IPS DF 4.7 (cell line): ENCODE measurements at regions not wholly inside any gene's neighbourhood (a gene's known extent, or its start where the extent isn't known, plus 50 kb on each side); places are given as distances from the start of the nearest gene placed in this dataset.

Experiments used
- DNase-seq: peaks from one replicate; pipeline ENCODE4 v3.0.0-alpha.2; 2013; ENCODE audit warnings: low spot score; ENCODE audit errors: extremely low read depth

DNA sequence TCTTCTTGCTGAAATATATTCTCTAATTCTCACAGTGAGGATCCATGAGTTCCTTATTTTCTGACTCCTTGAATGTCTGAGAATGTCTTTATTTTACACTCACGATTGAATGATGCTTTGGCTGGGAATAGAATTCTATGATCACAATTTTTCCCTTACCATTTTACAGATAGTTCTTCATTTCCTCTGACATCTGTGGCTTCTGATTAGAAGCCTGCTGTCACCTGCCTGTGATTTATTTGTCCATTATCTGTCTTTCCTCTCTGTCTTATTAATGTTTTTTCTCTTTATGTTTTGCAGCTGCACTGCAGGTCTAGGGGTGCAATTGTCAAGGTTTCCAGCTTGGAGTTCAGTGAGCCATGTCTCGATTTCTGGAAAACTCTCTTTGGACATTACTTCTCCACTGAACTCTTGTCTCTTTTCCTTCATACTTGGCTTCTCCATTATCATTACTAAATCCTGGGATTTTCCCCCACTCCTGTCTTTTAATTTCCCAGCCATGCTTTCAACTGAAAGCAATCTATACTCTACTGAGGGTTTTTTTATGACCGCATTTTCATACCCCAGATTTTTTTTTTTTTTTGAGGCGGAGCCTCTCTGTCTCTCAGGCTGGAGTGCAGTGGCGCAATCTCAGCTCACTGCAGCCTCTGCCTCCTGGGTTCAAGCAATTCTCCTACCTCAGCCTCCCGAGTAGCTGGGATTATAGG is 85.8 kb upstream of the PRNP start:
- no peak for DNase-seq

DNA sequence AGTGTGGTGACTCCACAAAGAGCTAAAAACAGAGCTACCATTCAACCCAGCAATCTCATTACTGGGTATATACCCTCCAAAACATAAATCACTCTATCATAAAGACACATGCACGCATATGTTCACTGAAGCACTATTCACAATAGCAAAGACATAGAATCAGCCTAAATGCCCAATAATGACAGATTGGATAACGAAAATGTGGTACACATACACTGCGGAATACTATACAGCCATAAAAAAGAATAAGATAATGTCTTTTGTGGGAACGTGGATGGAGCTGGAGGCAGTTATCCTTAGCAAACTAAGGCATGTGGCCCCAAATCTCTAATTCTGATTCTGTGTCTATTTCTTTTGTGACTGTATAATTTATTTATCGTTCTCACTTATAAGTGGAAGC is 89.0 kb upstream of the PRNP start:
- no peak for DNase-seq

DNA sequence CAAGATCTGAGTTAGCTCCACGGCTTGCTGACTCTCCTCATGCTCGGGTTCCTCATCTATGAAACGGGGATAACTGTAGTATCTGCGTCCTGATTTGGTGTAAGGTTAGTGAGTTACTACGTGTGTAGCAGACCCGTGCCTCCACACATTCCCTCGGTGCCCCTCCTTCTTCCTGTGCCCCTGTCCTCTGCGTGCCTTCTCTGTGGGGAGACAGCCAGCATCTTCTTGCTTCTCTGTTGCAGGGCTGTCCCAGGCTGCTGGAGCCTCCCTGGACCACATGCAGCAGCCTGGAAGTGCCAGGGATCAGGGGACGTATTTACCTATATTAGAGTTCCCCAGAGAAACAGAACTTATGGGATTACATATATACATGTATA is 93.1 kb upstream of the PRNP start:
- no peak for DNase-seq

DNA sequence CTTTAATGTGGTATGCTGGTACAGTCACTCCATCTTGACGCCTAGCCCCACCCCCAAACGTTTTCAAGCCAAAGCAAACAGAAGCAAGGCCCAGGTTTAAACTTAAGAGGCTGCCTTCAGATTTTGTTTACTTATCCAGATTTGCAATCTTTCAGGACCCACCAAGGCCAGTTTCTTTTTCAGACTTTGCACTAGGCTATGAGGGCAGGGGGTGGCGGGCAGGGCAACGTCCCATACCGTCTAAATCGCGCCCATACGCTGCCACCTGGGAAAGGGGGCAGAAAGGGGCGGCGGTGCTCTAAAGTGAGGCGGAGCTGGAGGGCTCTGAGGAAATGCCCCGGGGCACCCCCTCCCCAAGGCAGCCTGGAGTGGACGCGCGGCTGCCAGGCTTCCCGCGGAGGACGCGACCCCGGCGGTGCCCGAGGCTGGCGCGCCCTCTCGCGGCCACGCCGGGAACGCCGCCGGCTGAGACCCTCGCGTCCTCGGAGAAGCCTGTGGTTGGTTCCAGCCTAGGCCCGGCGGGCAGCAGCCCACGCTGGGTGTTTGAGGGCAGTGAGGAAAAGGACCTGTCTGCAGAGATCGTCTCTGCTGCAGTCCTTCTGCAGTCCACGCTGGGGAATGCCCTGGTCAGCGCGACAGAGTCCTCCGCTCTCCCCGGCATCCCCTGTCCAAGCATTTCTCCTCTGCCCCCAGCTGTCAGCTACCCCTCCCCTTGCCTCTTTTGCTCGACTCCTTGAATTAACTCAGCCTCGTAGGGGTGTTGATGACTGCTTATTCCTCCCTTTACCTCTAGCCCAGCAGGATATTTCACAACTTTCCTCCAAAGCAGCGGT is 93.7 kb upstream of the PRNP start:
- DNase-seq, result no peak

DNA sequence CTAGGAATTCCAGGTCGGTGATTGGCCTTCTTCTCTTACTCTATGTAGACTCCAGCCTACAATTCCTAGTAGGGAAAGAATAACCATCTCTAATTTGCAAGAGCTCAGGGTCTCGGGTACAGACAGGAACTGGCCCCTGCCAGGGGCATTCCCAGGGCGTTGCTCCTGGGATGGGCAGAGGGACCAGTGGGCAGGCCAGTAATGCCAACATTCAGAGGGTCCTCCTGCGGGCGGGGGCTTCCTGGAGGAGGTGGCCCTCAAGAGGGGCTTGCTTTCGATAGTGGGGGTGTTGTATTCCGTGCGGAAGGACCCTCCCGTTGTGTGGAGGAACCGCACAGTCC is 94.3 kb upstream of the PRNP start:
- no peak for DNase-seq

DNA sequence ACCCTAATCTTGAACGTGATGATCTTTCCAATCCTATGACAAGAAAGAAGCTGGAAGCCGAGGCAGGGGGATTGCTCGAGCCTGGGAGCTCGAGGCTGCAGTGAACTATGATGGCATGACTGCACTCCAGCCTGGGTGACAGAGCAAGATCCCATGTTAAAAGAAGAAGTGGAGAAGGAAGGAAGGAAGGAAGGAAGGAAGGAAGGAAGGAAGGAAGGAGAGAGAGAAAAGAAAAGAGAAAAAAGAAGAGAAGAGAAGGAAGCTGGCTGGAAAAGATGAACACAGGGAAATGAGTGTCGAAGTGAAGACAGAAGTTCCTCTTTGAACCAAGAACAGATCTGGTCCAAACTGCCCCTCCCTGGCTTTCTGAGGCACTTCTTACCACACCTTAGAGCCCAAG is 100.5 kb upstream of the PRNP start:
- no peak for DNase-seq

DNA sequence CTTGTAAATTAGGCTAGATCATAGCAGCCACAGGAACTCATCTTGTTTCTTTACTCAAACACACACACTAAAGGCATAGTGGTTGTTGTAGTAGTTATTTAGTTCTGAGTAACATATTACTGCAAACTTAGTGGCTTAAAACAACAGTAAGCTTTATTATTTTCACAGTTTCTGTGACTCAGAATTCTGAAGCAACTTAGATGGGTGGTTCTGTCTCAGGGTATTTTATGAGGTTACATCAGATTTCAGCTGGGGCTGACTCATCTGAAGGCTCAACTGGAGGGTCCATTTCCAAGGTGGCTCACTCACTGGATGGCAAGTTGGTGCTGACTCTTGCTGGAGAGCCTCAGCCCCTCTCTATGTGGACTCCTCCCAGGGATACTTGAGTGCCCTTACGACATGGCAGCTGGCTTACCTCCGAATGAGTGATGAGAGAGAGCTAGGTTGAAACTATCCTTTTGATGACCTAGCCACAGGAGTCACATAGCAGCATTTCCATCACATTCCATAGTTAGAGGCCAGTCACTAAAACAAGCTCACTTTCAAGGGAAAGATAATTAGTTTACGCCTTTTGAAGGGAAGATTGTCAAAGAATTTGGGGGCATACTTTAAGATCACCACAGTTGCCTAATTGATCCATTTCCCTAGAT is 101.0 kb upstream of the PRNP start:
- no peak for DNase-seq

DNA sequence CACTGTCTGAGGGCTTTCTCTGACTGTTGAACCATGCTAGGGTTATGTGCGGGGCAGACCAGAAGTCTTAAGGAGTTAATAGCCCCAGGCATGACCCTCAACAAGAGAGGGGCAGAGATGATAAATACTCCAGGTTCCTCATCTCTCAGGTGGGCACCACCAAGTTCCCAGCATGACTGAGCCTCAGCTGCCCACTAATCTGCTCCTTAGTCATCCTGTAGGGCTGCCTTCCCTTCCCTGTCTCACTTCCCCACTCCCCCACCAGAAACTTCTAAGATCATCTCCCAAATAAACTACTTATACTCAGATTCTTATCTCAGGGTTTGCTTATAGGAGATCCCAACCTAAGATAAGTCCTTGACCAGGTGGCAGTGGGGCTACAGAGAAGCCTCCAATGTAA is 101.7 kb upstream of the PRNP start:
- DNase-seq, result no peak

DNA sequence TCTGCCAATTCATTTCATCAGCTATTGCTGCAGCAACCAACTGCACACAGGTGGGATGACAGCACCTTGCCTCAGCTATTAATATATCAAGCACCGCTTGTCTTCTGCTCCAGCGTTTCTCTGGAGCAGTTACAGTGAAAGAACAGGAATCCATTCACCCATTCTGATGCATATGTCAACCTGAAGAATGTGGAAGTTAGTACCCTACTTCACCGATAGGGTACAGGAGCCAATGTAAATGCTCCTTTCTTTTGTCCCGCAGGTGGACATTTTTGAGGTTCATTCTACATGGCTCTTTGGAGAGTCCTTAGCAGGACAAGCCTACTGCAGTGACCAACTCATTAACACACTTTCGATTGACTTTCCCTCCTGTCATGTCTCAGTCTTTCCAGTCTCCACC is 104.4 kb upstream of the PRNP start:
- no peak for DNase-seq

DNA sequence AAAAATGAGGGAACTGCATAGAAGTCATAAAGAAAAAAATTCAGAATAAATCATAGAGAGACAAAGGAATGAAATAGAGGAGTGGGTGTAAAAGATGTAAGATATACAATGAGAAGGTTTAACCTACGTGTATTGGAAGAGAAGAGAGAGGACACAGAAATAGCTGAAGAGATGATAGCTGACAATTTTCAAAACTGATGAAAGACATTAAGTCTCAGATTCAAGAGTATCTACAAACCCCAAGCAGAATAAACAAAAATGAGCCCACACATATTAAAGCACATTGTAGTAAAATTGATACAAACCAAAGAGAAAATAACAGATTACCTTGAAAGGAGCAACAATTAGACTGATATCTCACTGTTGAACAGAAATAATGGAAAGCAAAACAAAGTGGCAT is 107.9 kb upstream of the PRNP start:
- DNase-seq, result no peak

DNA sequence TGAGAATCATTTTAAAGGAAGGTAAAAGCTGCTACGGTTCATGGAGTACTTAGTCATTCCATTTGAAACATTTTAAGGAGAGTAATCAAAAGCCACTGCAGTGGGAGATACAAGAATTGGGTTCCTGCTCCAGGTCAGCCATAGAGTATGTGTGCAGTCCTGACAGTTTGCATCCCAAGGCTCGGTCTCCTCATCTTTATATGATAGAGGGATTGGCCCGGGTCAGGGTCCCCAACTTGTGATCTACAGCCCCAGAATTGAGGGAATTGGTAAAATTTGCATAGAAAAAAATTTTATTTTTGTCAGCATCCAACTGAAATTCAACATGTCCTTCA is 111.9 kb upstream of the PRNP start:
- DNase-seq, result no peak

DNA sequence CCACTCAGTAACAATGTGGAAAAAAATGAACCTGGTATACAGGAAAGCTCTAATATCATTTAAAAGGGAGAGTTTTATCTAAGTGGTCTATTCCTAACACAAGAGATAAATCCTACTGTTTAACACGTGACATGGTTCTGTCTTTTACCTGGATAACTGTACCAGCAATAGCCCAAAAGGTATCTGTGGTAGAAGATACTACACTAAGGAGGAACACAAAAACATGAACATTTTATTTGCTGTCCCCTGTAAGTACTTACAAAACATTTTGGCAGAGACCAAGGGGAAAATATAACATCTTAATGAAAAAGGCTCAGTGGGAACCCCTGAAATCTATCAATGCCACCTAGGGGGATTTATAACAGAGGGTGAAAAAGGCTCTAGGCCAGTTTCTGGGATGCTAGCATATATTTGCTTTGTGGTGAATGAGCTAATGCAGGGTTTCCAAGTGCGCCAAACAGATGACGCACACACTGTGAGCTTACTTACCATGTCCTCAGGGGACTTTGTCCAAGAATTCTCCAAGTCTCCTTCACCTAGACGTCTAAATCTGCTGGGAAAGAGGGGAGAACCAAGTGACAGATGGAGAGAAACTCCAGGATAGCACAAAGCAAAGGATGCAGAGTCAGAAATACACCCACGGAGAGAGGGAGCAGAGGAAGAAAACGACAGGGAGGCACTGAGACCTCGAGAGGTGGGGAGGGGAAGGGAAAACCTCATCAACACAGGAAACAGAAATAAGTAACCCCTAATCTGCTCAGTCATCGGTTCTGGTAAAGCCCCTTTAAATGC is 112.5 kb upstream of the PRNP start:
- DNase-seq, result no peak

DNA sequence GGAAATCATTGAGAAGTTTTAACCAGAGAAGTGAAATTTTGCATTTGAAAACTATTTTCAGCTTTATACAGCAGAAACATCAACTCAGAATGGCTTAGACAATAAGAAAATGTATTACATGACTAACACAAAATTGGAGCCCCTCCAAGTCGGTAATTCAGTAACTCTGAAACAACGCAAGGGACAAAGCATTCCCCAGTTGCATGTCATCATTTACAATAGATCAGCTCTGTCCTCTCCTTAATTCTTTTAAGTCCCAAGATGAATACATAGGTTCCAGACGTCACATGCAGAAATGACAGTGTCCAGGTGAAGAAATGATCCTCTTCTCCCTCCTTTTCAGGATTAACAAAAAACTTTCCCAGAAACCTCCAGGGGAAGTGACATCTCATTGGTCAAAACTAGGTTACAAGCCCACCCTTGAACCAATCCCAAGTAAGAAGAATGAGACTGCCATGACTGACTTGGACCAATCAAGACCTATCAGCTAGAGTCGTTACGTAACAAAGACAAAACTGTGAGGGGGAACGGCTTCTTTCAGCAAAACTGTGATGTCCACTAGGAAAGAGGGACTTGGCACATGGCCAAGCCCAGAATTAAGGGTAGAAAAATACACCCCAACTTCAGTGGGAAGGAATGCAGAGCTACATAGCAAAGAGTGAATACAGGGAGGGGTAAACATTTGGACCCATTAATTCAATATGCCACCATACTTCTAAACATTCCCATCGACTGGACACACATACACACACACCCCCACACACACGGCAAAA is 114.3 kb upstream of the PRNP start:
- DNase-seq, result no peak

DNA sequence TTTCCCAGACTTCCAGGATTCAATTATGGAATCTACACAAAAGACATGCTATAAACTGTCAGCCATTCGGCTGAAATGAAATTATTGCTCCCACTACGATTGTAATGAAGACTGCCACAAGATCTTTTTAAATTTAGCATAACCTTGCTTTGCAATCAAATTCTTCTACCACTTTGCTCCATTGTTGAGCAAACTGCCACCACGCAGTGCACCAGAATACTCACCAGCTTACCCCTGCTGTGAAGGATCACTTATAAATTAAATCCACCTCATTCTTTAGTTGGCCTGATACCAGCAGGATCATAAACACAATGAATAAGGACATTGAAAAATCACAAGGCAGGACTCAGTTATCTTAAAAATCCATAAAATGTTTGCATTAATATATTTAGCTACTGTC is 116.4 kb upstream of the PRNP start:
- no peak for DNase-seq

DNA sequence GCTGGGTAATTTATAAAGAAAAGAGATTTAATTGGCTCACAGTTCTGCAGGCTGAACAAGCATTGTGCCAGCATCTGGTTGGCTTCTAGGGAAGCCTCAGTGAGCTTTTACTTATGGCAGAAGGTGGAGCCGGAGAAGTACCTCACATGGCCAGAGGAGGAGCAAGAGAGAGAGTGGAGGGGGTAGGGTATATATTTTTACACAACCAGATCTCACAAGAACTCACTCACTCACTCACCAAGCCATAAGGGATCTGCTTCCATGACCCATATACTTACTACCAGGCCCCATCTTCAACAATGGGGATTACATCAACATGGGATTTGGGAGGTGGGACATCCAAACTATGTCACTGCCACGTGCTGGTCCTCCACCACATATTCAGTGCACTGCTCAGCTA is 117.2 kb upstream of the PRNP start:
- no peak for DNase-seq

DNA sequence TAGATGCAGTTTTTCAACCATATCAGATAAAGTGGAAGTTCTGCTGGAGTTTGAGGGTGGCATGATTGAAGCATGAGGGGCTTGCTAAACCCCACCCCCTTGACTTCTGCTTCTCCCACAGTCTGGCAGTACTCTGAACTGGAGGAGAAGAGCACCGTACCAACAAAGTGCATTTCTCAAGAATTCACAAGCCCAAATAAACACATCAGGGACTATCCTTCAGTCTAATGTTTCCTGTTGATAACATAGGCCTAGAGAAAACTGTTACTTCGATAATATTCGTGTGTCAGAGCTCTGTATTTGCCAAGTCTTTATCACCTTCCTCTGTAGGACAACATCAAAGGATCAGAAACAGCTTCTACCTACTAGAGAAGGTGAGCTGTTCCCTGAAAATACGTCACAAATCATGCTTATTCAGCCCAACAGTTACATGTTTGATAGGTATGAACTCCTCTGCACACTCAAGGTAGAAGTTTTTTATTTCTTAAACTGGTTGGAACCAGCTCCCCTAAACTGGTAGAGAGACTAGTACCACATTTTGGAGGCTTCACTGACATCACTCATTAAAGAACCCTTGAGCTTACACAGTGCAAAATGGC is 117.8 kb upstream of the PRNP start:
- DNase-seq, result no peak

DNA sequence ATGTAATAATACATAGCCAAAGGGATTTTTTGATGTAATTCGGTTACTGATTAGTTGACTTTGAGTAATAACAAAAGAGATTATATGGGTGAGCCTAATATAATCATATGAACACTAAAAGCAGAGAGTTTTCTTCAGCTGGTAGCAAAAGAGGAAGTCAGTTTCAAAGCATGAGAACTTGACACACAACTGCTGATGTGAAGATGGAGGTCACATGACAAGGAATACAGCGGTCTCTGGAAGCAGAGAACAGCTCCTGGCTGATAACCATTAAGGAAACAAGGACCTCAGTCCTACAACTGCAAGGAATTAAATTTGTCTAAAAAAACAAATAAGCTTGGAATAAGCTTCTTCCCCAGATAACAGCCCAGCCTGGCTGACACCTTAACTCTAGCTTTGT is 119.1 kb upstream of the PRNP start:
- DNase-seq, result no peak

DNA sequence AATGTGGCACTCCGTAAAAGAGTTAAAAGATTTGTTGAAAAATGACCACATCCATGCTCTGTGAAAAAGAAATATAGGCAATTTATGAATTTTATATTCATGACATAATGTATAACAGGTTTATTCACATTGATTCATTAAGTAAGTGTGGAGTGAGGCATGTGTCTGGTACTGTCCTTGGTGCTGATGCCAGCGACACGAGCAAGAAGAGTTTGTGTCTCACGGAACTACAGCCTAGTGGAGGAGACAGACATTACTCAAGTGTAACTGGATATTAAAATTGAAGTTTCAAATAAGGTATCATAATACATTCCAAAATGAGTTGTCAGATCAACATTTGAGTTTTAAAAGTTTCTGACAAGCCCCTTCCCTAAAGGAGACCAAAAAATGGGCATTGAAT is 122.7 kb upstream of the PRNP start:
- DNase-seq, result no peak

DNA sequence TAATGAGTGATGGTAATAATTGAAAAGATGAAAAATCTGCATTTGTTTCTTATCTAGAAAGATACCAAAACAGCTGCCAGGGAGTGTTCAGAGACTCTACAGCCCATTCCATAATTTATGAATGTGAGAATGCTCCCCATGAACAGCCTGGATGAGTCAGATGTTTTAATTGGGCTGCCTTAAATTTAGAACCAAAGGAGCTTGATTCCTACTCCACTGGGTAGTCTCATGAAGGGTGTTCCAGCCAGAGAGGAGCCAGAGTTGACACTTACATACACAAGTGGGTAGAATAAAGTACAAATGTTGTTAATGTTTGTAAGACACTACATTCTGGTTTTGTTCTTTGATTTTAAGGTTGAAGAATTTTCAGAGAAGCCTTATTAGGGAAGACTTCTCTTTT is 123.2 kb upstream of the PRNP start:
- no peak for DNase-seq

DNA sequence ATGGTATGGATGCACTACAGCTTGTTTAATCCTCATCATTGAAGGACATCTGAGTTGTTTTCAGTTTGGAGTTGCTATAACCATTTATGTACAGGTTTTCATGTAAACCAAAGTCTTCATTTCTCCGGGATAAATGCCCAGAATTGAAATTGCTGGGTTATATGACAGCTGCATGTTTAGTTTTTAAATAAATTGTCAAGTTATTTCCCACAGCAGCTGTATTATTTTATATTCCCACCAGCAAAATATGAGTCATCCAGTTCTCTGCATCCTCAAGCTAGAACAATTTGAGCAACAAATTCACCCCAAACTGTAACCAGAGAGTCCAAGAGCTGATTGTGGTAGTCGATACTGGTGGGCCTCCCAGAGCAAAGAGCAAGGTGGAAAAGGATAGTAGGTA is 125.6 kb upstream of the PRNP start:
- DNase-seq, result no peak

DNA sequence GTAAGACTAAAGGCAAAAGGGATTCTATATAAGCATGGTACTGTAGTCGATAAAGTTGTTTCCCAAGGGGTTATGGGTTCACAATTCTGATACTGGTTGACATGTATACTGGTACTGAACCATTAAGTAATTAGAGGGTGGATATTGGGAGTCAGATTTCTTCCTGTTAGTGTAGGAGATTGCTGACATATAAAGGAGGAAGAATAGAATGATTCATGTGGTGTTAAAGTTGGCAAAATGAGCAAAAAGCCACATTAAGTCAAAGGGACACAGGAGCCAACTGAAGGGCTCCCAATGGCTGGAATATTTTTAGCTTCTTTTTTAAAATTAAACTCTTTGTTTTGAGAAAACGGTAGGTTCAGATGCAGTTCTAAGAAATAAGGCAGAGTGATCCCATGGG is 126.3 kb upstream of the PRNP start:
- no peak for DNase-seq
